ENCODE measurements at regions not wholly inside any gene's neighbourhood (a gene's known extent, or its start where the extent isn't known, plus 50 kb on each side); places are given as distances from the start of the nearest gene placed in this dataset.

DNA sequence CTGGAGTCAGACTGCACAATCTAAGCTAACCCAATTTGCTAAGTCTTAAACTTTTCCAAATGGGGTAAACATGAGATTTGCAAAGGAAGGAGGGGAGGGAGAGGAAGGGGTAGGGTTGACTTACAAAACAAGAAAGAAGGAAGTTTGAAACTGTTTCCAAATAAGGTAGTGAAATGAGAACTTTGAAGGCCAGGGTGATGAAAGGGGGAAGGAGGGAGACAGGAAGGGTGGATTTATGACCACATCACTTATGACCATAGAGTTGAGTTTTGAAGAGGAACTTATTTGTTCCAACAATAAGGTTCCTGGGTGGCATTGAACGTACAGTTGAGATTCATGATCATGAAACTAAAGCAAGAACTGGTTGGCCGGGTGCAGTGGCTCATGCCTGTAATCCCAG, 72.5 kb upstream of the DAPK1 start:
- Histone ChIP-seq H3K4me3 (ENCODE audit: low read length) (no peak overlapping the region), H3K27me3 (ENCODE audit: control insufficient read depth, low read length) (no peaks in the 10 kb centered on the region), H3K4me2 (ENCODE audit: low read length) (no peak overlapping the region), H3K79me2 (ENCODE audit: control insufficient read depth, low read length) (no peaks in the 10 kb centered on the region), H3K36me3 (ENCODE audit: control insufficient read depth, low read length) (no peaks in the 10 kb centered on the region), H3K9me2 (replicated peaks; ENCODE audit: control insufficient read depth, low read length) (no peaks in the 10 kb centered on the region), H3K4me1 (ENCODE audit: control insufficient read depth, low read length) (no peaks in the 10 kb centered on the region), H3K9me3 (ENCODE audit: control insufficient read depth, insufficient read depth, low read length) (no peaks in the 10 kb centered on the region), H3F3A (ENCODE audit: control insufficient read depth, insufficient read depth) (no peaks in the 10 kb centered on the region), H3K27ac (ENCODE audit: low read depth, low read length) (no peak overlapping the region), H4K20me1 (ENCODE audit: control insufficient read depth, insufficient read depth, low read depth, low read length) (no peaks in the 10 kb centered on the region)
- no peak for TF ChIP-seq EZH2phosphoT487 (IDR thresholded peaks at IDR 0.05; ENCODE audit: borderline replicate concordance, low read length)
- TF ChIP-seq, protein P1, sequence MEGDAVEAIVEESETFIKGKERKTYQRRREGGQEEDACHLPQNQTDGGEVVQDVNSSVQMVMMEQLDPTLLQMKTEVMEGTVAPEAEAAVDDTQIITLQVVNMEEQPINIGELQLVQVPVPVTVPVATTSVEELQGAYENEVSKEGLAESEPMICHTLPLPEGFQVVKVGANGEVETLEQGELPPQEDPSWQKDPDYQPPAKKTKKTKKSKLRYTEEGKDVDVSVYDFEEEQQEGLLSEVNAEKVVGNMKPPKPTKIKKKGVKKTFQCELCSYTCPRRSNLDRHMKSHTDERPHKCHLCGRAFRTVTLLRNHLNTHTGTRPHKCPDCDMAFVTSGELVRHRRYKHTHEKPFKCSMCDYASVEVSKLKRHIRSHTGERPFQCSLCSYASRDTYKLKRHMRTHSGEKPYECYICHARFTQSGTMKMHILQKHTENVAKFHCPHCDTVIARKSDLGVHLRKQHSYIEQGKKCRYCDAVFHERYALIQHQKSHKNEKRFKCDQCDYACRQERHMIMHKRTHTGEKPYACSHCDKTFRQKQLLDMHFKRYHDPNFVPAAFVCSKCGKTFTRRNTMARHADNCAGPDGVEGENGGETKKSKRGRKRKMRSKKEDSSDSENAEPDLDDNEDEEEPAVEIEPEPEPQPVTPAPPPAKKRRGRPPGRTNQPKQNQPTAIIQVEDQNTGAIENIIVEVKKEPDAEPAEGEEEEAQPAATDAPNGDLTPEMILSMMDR (IDR thresholded peaks at IDR 0.05; ENCODE audit: low read depth, low read length, poor library complexity, severe bottlenecking) = no peak

DNA sequence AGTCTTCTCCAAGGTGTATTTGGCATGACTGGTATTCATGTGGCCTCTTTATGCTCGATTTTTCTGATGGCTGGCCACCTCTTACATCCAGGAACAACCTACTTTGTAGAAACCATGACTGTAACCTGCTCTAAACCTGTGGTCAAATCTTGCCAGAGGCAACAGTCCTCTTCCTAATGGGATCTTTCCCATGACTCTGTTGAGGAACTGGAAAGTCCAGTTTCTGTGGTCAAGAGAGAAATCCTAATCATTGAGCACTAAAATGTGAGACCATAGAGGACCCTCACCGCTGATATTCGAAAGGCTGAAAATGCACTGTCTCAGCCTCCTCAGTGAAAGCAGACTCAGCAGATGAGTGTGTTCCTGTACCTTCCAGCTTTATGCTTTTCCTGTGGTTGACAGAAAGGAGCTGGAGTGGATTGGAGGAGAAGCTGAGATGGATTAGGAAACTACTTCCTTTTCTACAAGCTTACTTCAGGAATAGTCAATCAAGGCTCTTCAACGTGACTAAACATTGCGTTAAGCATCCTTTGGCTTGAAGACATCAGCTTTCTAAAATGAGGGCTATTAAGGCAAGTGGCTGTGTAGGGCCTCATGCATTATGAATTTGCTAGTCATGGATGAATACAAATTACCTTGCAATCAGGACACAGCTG, 69.7 kb upstream of the DAPK1 start:
- H3K79me2 ChIP-seq (ENCODE audit: control insufficient read depth, low read length) = no peaks in the 10 kb centered on the region
- H3K9me3 ChIP-seq (ENCODE audit: control insufficient read depth, insufficient read depth, low read length) = no peaks in the 10 kb centered on the region
- H3K27ac ChIP-seq (ENCODE audit: low read depth, low read length) = no peak overlapping the region
- H3K4me2 ChIP-seq (ENCODE audit: low read length) = no peak overlapping the region
- H3F3A ChIP-seq (ENCODE audit: control insufficient read depth, insufficient read depth) = no peaks in the 10 kb centered on the region
- H3K27me3 ChIP-seq (ENCODE audit: control insufficient read depth, low read length) = no peaks in the 10 kb centered on the region
- H3K9me2 ChIP-seq (replicated peaks; ENCODE audit: control insufficient read depth, low read length) = no peaks in the 10 kb centered on the region
- no peaks in the 10 kb centered on the region for H3K4me1 ChIP-seq (ENCODE audit: control insufficient read depth, low read length)
- H3K4me3 ChIP-seq (ENCODE audit: low read length) = no peak overlapping the region
- H3K36me3 ChIP-seq (ENCODE audit: control insufficient read depth, low read length) = no peaks in the 10 kb centered on the region
- H4K20me1 ChIP-seq (ENCODE audit: control insufficient read depth, insufficient read depth, low read depth, low read length) = no peaks in the 10 kb centered on the region
- TF ChIP-seq, protein P1 (IDR thresholded peaks at IDR 0.05; ENCODE audit: low read depth, low read length, poor library complexity, severe bottlenecking) = no peak
- TF ChIP-seq EZH2phosphoT487 (IDR thresholded peaks at IDR 0.05; ENCODE audit: borderline replicate concordance, low read length) = no peak

DNA sequence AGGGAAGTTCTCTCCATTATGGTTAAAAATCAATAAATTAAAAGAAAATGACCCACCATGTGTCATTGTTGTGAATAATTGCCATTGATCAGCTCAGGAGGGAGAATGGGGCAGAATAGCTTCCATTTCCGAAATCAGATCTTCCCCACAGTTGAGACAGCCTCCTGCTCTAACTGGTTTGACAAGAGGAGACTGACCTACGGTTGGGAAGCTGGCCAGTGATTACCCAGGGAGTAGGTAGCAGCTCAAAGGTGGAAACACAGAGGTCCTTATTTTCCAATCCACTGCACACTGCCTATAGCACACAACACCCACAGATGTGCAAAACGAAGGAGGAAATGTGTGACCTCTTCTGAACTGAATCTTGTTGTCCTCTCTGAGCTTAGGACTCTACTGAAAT, 69.0 kb upstream of the DAPK1 start:
- Histone ChIP-seq H3K9me3 (ENCODE audit: control insufficient read depth, insufficient read depth, low read length) (no peaks in the 10 kb centered on the region), H3F3A (ENCODE audit: control insufficient read depth, insufficient read depth) (no peaks in the 10 kb centered on the region), H3K27ac (ENCODE audit: low read depth, low read length) (no peak overlapping the region), H3K27me3 (ENCODE audit: control insufficient read depth, low read length) (no peaks in the 10 kb centered on the region), H3K4me1 (ENCODE audit: control insufficient read depth, low read length) (no peaks in the 10 kb centered on the region), H3K4me2 (ENCODE audit: low read length) (no peak overlapping the region), H4K20me1 (ENCODE audit: control insufficient read depth, insufficient read depth, low read depth, low read length) (no peaks in the 10 kb centered on the region), H3K9me2 (replicated peaks; ENCODE audit: control insufficient read depth, low read length) (no peaks in the 10 kb centered on the region), H3K4me3 (ENCODE audit: low read length) (no peak overlapping the region), H3K36me3 (ENCODE audit: control insufficient read depth, low read length) (no peaks in the 10 kb centered on the region), H3K79me2 (ENCODE audit: control insufficient read depth, low read length) (no peaks in the 10 kb centered on the region)
- TF ChIP-seq EZH2phosphoT487 (IDR thresholded peaks at IDR 0.05; ENCODE audit: borderline replicate concordance, low read length) = no peak
- TF ChIP-seq, protein P1 (IDR thresholded peaks at IDR 0.05; ENCODE audit: low read depth, low read length, poor library complexity, severe bottlenecking) = no peak

Data from DOHH2 (cell line).